GM23338 (cell line): ENCODE measurements at regions not wholly inside any gene's neighbourhood (a gene's known extent, or its start where the extent isn't known, plus 50 kb on each side); places are given as distances from the start of the nearest gene placed in this dataset.

Experiments used
- ATAC-seq: fragments of 200-7000 bp; cut with Tn5 transposase; 3 replicates; pipeline ENCODE4 v1.9.1; 2020
- DNase-seq: peaks from one replicate; pipeline ENCODE4 v3.0.0-alpha.2; 2015; ENCODE audit warnings: low spot score
- H2AFZ ChIP-seq: fragments of 200-600 bp; sonication (generic); 2 replicates; pipeline ENCODE4 v1.8.0; 2016; ENCODE audit warnings: antibody characterized with exemption, mild to moderate bottlenecking, moderate library complexity
- H3F3A ChIP-seq: fragments of 200-600 bp; sonication (generic); replicated peaks from 2 replicates; pipeline ENCODE4 v1.8.0; 2017; ENCODE audit warnings: antibody characterized with exemption, mixed run types, low read depth
- H3K27ac ChIP-seq: fragments of 200-600 bp; sonication (generic); 2 replicates; pipeline ENCODE4 v1.6.1; 2016; ENCODE audit warnings: low read depth
- H3K27me3 ChIP-seq: fragments of 200-600 bp; sonication (generic); 2 replicates; pipeline ENCODE4 v1.8.0; 2016; ENCODE audit warnings: mild to moderate bottlenecking, mixed run types, moderate library complexity; ENCODE audit not compliant: insufficient read depth
- H3K36me3 ChIP-seq: fragments of 200-600 bp; sonication (generic); 2 replicates; pipeline ENCODE4 v1.8.0; 2016; ENCODE audit warnings: mild to moderate bottlenecking; ENCODE audit not compliant: insufficient read depth
- H3K4me1 ChIP-seq: fragments of 200-600 bp; sonication (generic); 2 replicates; pipeline ENCODE4 v1.8.0; 2016; ENCODE audit warnings: mild to moderate bottlenecking, moderate library complexity; ENCODE audit not compliant: insufficient read depth
- H3K4me2 ChIP-seq: fragments of 200-600 bp; sonication (generic); 2 replicates; pipeline ENCODE4 v1.7.1; 2017; ENCODE audit warnings: mixed run types
- H3K4me3 ChIP-seq: fragments of 200-600 bp; sonication (generic); 2 replicates; pipeline ENCODE4 v1.6.1; 2016; ENCODE audit warnings: mixed run types
- H3K79me2 ChIP-seq: fragments of 200-600 bp; sonication (generic); replicated peaks from 2 replicates; pipeline ENCODE4 v1.8.0; 2017; ENCODE audit warnings: mild to moderate bottlenecking; ENCODE audit not compliant: insufficient read depth
- H3K9me2 ChIP-seq: fragments of 200-600 bp; sonication (generic); 2 replicates; pipeline ENCODE4 v1.8.0; 2017; ENCODE audit not compliant: insufficient read depth
- H4K20me1 ChIP-seq: fragments of 200-600 bp; sonication (generic); replicated peaks from 2 replicates; pipeline ENCODE4 v1.8.0; 2017; ENCODE audit warnings: mild to moderate bottlenecking; ENCODE audit not compliant: insufficient read depth
- H3K27ac Mint-ChIP-seq: 2 replicates; pipeline ENCODE4 v1.8.0; 2020; ENCODE audit warnings: inconsistent platforms, mild to moderate bottlenecking, moderate library complexity, mixed read lengths
- H3K27me3 Mint-ChIP-seq: 3 replicates; pipeline ENCODE4 v1.8.0; 2022; ENCODE audit warnings: low read depth, mild to moderate bottlenecking, moderate library complexity, mixed read lengths, inconsistent platforms; ENCODE audit not compliant: insufficient read depth, poor library complexity
- H3K36me3 Mint-ChIP-seq: 3 replicates; pipeline ENCODE4 v1.8.0; 2021; ENCODE audit warnings: low read depth, mild to moderate bottlenecking, inconsistent platforms, moderate library complexity, mixed read lengths
- H3K4me1 Mint-ChIP-seq: 3 replicates; pipeline ENCODE4 v1.8.0; 2020; ENCODE audit warnings: mild to moderate bottlenecking, inconsistent platforms, mixed read lengths
- H3K4me3 Mint-ChIP-seq: 3 replicates; pipeline ENCODE4 v1.8.0; 2021; ENCODE audit warnings: moderate library complexity, mild to moderate bottlenecking, inconsistent platforms, mixed read lengths
- H3K9me3 Mint-ChIP-seq: 3 replicates; pipeline ENCODE4 v1.8.0; 2020; ENCODE audit warnings: moderate library complexity, mild to moderate bottlenecking, inconsistent platforms, mixed read lengths
- STAT1 ChIP-seq: IDR thresholded peaks from one replicate; pipeline ENCODE4 v1.6.1; 2016; ENCODE audit warnings: antibody characterized with exemption; ENCODE audit not compliant: unreplicated experiment
- TF ChIP-seq, protein P1 (sequence below): IDR thresholded peaks from 2 replicates; pipeline ENCODE4 v1.6.1; 2016; ENCODE audit warnings: antibody characterized with exemption
- TF ChIP-seq, protein P2 (sequence below): IDR thresholded peaks from one replicate; pipeline ENCODE4 v1.6.1; 2018; ENCODE audit warnings: antibody characterized with exemption; ENCODE audit not compliant: unreplicated experiment
- TF ChIP-seq, protein P3 (sequence below): fragments of 250-450 bp; sonication (Bioruptor Pico); IDR thresholded peaks from 2 replicates; pipeline ENCODE4 v1.5.0; 2020; ENCODE audit warnings: mild to moderate bottlenecking, moderate library complexity

DNA sequence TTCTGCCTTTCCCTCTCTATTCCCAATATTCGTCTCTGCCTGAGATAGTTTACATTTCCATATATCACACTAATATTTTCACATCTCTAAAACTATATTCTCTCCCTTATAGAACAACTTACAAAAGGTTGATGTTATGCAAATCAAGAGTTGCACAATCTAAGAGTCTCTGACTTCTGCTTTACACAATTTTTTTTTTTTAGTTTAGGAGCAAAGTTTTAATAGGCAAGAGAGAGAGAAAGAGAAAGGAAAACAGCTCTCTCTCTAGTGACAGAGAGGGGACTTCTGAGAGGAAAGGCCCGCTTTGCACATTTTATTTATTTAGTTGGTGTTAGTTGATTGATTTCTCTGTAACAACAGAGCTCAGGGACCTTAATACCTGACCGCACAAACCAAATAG, 380.2 kb downstream of the TXNL1 start:
- H3K36me3 ChIP-seq, result no peaks in the 10 kb centered on the region
- H3K27me3 Mint-ChIP-seq, result no peaks in the 10 kb centered on the region
- no peaks in the 10 kb centered on the region for H3F3A ChIP-seq
- H3K79me2 ChIP-seq, result no peaks in the 10 kb centered on the region
- H3K27me3 ChIP-seq, result no peaks in the 10 kb centered on the region
- H3K9me2 ChIP-seq, result no peaks in the 10 kb centered on the region
- no peak overlapping the region for H3K27ac ChIP-seq
- H3K4me2 ChIP-seq, result no peak overlapping the region
- no peak overlapping the region; the same call in 1 of the 2 replicates for H2AFZ ChIP-seq
- no peaks in the 10 kb centered on the region for H4K20me1 ChIP-seq
- no peaks in the 10 kb centered on the region; the same call in 2 of the 3 replicates for H3K36me3 Mint-ChIP-seq
- DNase-seq, result no peak
- H3K27ac Mint-ChIP-seq, result no peak overlapping the region; the same call in 1 of the 2 replicates
- no peak for ATAC-seq
- no peak overlapping the region for H3K4me3 ChIP-seq
- peaks cover 3% of the 10 kb centered on the region; the same call in 2 of the 3 replicates for H3K4me1 Mint-ChIP-seq
- H3K4me3 Mint-ChIP-seq, result no peak overlapping the region
- H3K4me1 ChIP-seq, result no peaks in the 10 kb centered on the region
- no peaks in the 10 kb centered on the region for H3K9me3 Mint-ChIP-seq
- TF ChIP-seq, protein P1, sequence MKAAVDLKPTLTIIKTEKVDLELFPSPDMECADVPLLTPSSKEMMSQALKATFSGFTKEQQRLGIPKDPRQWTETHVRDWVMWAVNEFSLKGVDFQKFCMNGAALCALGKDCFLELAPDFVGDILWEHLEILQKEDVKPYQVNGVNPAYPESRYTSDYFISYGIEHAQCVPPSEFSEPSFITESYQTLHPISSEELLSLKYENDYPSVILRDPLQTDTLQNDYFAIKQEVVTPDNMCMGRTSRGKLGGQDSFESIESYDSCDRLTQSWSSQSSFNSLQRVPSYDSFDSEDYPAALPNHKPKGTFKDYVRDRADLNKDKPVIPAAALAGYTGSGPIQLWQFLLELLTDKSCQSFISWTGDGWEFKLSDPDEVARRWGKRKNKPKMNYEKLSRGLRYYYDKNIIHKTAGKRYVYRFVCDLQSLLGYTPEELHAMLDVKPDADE, result no peak
- TF ChIP-seq, protein P2, sequence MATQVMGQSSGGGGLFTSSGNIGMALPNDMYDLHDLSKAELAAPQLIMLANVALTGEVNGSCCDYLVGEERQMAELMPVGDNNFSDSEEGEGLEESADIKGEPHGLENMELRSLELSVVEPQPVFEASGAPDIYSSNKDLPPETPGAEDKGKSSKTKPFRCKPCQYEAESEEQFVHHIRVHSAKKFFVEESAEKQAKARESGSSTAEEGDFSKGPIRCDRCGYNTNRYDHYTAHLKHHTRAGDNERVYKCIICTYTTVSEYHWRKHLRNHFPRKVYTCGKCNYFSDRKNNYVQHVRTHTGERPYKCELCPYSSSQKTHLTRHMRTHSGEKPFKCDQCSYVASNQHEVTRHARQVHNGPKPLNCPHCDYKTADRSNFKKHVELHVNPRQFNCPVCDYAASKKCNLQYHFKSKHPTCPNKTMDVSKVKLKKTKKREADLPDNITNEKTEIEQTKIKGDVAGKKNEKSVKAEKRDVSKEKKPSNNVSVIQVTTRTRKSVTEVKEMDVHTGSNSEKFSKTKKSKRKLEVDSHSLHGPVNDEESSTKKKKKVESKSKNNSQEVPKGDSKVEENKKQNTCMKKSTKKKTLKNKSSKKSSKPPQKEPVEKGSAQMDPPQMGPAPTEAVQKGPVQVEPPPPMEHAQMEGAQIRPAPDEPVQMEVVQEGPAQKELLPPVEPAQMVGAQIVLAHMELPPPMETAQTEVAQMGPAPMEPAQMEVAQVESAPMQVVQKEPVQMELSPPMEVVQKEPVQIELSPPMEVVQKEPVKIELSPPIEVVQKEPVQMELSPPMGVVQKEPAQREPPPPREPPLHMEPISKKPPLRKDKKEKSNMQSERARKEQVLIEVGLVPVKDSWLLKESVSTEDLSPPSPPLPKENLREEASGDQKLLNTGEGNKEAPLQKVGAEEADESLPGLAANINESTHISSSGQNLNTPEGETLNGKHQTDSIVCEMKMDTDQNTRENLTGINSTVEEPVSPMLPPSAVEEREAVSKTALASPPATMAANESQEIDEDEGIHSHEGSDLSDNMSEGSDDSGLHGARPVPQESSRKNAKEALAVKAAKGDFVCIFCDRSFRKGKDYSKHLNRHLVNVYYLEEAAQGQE, result no peak
- TF ChIP-seq STAT1, result no peak
- TF ChIP-seq, protein P3, sequence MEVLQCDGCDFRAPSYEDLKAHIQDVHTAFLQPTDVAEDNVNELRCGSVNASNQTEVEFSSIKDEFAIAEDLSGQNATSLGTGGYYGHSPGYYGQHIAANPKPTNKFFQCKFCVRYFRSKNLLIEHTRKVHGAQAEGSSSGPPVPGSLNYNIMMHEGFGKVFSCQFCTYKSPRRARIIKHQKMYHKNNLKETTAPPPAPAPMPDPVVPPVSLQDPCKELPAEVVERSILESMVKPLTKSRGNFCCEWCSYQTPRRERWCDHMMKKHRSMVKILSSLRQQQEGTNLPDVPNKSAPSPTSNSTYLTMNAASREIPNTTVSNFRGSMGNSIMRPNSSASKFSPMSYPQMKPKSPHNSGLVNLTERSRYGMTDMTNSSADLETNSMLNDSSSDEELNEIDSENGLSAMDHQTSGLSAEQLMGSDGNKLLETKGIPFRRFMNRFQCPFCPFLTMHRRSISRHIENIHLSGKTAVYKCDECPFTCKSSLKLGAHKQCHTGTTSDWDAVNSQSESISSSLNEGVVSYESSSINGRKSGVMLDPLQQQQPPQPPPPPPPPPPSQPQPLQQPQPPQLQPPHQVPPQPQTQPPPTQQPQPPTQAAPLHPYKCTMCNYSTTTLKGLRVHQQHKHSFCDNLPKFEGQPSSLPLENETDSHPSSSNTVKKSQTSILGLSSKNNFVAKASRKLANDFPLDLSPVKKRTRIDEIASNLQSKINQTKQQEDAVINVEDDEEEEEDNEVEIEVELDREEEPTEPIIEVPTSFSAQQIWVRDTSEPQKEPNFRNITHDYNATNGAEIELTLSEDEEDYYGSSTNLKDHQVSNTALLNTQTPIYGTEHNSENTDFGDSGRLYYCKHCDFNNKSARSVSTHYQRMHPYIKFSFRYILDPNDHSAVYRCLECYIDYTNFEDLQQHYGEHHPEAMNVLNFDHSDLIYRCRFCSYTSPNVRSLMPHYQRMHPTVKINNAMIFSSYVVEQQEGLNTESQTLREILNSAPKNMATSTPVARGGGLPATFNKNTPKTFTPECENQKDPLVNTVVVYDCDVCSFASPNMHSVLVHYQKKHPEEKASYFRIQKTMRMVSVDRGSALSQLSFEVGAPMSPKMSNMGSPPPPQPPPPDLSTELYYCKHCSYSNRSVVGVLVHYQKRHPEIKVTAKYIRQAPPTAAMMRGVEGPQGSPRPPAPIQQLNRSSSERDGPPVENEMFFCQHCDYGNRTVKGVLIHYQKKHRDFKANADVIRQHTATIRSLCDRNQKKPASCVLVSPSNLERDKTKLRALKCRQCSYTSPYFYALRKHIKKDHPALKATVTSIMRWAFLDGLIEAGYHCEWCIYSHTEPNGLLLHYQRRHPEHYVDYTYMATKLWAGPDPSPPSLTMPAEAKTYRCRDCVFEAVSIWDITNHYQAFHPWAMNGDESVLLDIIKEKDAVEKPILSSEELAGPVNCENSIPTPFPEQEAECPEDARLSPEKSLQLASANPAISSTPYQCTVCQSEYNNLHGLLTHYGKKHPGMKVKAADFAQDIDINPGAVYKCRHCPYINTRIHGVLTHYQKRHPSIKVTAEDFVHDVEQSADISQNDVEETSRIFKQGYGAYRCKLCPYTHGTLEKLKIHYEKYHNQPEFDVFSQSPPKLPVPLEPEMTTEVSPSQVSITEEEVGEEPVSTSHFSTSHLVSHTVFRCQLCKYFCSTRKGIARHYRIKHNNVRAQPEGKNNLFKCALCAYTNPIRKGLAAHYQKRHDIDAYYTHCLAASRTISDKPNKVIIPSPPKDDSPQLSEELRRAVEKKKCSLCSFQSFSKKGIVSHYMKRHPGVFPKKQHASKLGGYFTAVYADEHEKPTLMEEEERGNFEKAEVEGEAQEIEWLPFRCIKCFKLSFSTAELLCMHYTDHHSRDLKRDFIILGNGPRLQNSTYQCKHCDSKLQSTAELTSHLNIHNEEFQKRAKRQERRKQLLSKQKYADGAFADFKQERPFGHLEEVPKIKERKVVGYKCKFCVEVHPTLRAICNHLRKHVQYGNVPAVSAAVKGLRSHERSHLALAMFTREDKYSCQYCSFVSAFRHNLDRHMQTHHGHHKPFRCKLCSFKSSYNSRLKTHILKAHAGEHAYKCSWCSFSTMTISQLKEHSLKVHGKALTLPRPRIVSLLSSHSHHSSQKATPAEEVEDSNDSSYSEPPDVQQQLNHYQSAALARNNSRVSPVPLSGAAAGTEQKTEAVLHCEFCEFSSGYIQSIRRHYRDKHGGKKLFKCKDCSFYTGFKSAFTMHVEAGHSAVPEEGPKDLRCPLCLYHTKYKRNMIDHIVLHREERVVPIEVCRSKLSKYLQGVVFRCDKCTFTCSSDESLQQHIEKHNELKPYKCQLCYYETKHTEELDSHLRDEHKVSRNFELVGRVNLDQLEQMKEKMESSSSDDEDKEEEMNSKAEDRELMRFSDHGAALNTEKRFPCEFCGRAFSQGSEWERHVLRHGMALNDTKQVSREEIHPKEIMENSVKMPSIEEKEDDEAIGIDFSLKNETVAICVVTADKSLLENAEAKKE (CRISPR knock-in tag), result no peak
